IMR-90 (cell line): ENCODE measurements at regions not wholly inside any gene's neighbourhood (a gene's known extent, or its start where the extent isn't known, plus 50 kb on each side); places are given as distances from the start of the nearest gene placed in this dataset.

ENCODE experiments used
- ATAC-seq: fragments of 200-7000 bp; cut with Tn5 transposase; 2 replicates; pipeline ENCODE4 v1.9.1; 2020; ENCODE audit warnings: low read depth, mild to moderate bottlenecking, moderate library complexity
- BruUV-seq: library from RNA; stranded (reverse); fragments of 400-500 nt; replicated peaks from 2 replicates; lab custom pipeline; 2021; lab: Mats Ljungman, UMichigan
- CTCF ChIA-PET: fragments of 300-600 bp; formaldehyde crosslinking; extraction: SDS; loops from one replicate; lab custom pipeline; 2021; ENCODE audit warnings: antibody characterized with exemption; lab: Yijun Ruan, JAX
- POLR2A ChIA-PET: fragments of 300-600 bp; sonication (Branson Sonifier 250); formaldehyde crosslinking; loops from one replicate; lab custom pipeline; 2022; ENCODE audit warnings: antibody characterized with exemption; ENCODE audit not compliant: unreplicated experiment; lab: Charles Lee
- DNase-seq: peaks from one replicate; pipeline ENCODE4 v3.0.0; 2013
- H2AFZ ChIP-seq: replicated peaks from 2 replicates; pipeline ENCODE3; 2013; ENCODE audit warnings: low read length, mild to moderate bottlenecking; ENCODE audit not compliant: poor library complexity
- H2AK5ac ChIP-seq: 2 replicates; pipeline ENCODE4 v1.6.1; 2013; ENCODE audit warnings: low read depth, low read length, inconsistent platforms
- H2AK9ac ChIP-seq: replicated peaks from 2 replicates; pipeline ENCODE3; 2013; ENCODE audit warnings: mild to moderate bottlenecking, low read depth, low read length, moderate library complexity; ENCODE audit not compliant: poor library complexity
- H2BK120ac ChIP-seq: 2 replicates; pipeline ENCODE4 v1.6.1; 2013; ENCODE audit warnings: low read depth, low read length, inconsistent platforms
- H2BK15ac ChIP-seq: 3 replicates; pipeline ENCODE4 v1.6.1; 2013; ENCODE audit warnings: low read depth, low read length, inconsistent platforms
- H2BK20ac ChIP-seq: 2 replicates; pipeline ENCODE4 v1.6.1; 2013; ENCODE audit warnings: low read depth, mild to moderate bottlenecking, inconsistent platforms, low read length, moderate library complexity
- H2BK5ac ChIP-seq: 2 replicates; pipeline ENCODE4 v1.6.1; 2013; ENCODE audit warnings: mild to moderate bottlenecking, low read depth, low read length, inconsistent platforms; ENCODE audit not compliant: poor library complexity, severe bottlenecking
- H3K14ac ChIP-seq: replicated peaks from 2 replicates; pipeline ENCODE4 v1.6.1; 2013; ENCODE audit warnings: low read depth, low read length, inconsistent platforms
- H3K18ac ChIP-seq: 2 replicates; pipeline ENCODE4 v1.6.1; 2013; ENCODE audit warnings: low read depth, low read length, control low read depth
- H3K23ac ChIP-seq: 2 replicates; pipeline ENCODE4 v1.6.1; 2013; ENCODE audit warnings: low read depth, low read length, inconsistent platforms
- H3K27ac ChIP-seq: 2 replicates; pipeline ENCODE4 v1.5.1; 2013; ENCODE audit warnings: mild to moderate bottlenecking, control low read depth, low read length; ENCODE audit not compliant: insufficient read depth
- H3K27me3 ChIP-seq: 2 replicates; pipeline ENCODE4 v1.6.1; 2013; ENCODE audit warnings: low read length; ENCODE audit not compliant: control insufficient read depth, insufficient read depth
- H3K36me3 ChIP-seq: 2 replicates; pipeline ENCODE4 v1.6.1; 2013; ENCODE audit warnings: low read length, mixed read lengths; ENCODE audit not compliant: control insufficient read depth, insufficient read depth
- H3K4ac ChIP-seq: 2 replicates; pipeline ENCODE4 v1.6.1; 2013; ENCODE audit warnings: low read depth, low read length, inconsistent platforms
- H3K4me1 ChIP-seq: 2 replicates; pipeline ENCODE4 v1.6.1; 2013; ENCODE audit warnings: low read length, mixed read lengths; ENCODE audit not compliant: control insufficient read depth, insufficient read depth
- H3K4me2 ChIP-seq: 2 replicates; pipeline ENCODE4 v1.6.1; 2013; ENCODE audit warnings: low read depth, mild to moderate bottlenecking, control low read depth, low read length, moderate library complexity
- H3K4me3 ChIP-seq: 2 replicates; pipeline ENCODE4 v1.5.1; 2013; ENCODE audit warnings: low read depth, mild to moderate bottlenecking, control low read depth, low read length, moderate library complexity; ENCODE audit not compliant: insufficient read depth
- H3K56ac ChIP-seq: 2 replicates; pipeline ENCODE4 v1.6.1; 2013; ENCODE audit warnings: low read length, inconsistent platforms; ENCODE audit not compliant: insufficient read depth; ENCODE audit errors: extremely low read depth
- H3K79me1 ChIP-seq, 2 experiments: 2 replicates each; pipeline ENCODE4 v1.6.1; 2013; ENCODE audit warnings: low read length in 2 of 2, inconsistent platforms in 1 of 2, low read depth in 1 of 2
- H3K9ac ChIP-seq: 2 replicates; pipeline ENCODE4 v1.6.1; 2013; ENCODE audit warnings: low read depth, low read length, control low read depth
- H3K9me1 ChIP-seq: 2 replicates; pipeline ENCODE4 v1.6.1; 2013; ENCODE audit warnings: low read length, inconsistent platforms; ENCODE audit not compliant: insufficient read depth
- H3K9me3 ChIP-seq: 2 replicates; pipeline ENCODE4 v1.6.1; 2013; ENCODE audit warnings: low read length; ENCODE audit not compliant: control insufficient read depth, insufficient read depth
- H4K20me1 ChIP-seq: 2 replicates; pipeline ENCODE4 v1.6.1; 2013; ENCODE audit warnings: low read length, inconsistent platforms; ENCODE audit not compliant: insufficient read depth
- H4K5ac ChIP-seq: 2 replicates; pipeline ENCODE4 v1.6.1; 2013; ENCODE audit warnings: mild to moderate bottlenecking, low read depth, low read length, control low read depth
- H4K8ac ChIP-seq, 2 experiments: 2 replicates each; pipeline ENCODE4 v1.6.1; 2013; ENCODE audit warnings: low read depth in 2 of 2, low read length in 2 of 2, control low read depth in 1 of 2, inconsistent platforms in 1 of 2
- H4K91ac ChIP-seq: 2 replicates; pipeline ENCODE4 v1.6.1; 2013; ENCODE audit warnings: low read depth, low read length, inconsistent platforms; ENCODE audit not compliant: insufficient read depth
- BHLHE40 ChIP-seq: fragments of 150-350 bp; IDR thresholded peaks from 2 replicates; pipeline ENCODE4 v1.6.1; 2016; ENCODE audit warnings: mild to moderate bottlenecking, low read depth, low read length
- CEBPB ChIP-seq: IDR thresholded peaks from 2 replicates; pipeline ENCODE4 v1.6.1; 2012; ENCODE audit warnings: low read depth, low read length, improper control_type of control experiment
- CHD1 ChIP-seq: IDR thresholded peaks from 2 replicates; pipeline ENCODE4 v1.6.1; 2012; ENCODE audit warnings: low read depth, low read length, improper control_type of control experiment
- CTCF ChIP-seq: conservative IDR thresholded peaks from 2 replicates; pipeline ENCODE4 v1.5.1; 2012; ENCODE audit warnings: mild to moderate bottlenecking, low read depth, low read length, improper control_type of control experiment
- ELK1 ChIP-seq: fragments of 150-350 bp; IDR thresholded peaks from 2 replicates; pipeline ENCODE4 v1.6.1; 2016; ENCODE audit warnings: low read depth, mild to moderate bottlenecking, low read length, moderate library complexity, borderline replicate concordance
- FOS ChIP-seq: fragments of 150-350 bp; IDR thresholded peaks from 2 replicates; pipeline ENCODE4 v1.6.1; 2016; ENCODE audit warnings: low read depth, low read length
- MAFK ChIP-seq: IDR thresholded peaks from 2 replicates; pipeline ENCODE4 v1.6.1; 2012; ENCODE audit warnings: low read depth, low read length, improper control_type of control experiment
- MAZ ChIP-seq: IDR thresholded peaks from 2 replicates; pipeline ENCODE4 v1.6.1; 2012; ENCODE audit warnings: low read depth, mild to moderate bottlenecking, low read length, improper control_type of control experiment, moderate library complexity, borderline replicate concordance
- MXI1 ChIP-seq: IDR thresholded peaks from 2 replicates; pipeline ENCODE4 v1.6.1; 2012; ENCODE audit warnings: low read depth, mild to moderate bottlenecking, low read length, moderate library complexity, borderline replicate concordance
- NFE2L2 ChIP-seq: fragments of 150-350 bp; IDR thresholded peaks from 2 replicates; pipeline ENCODE4 v1.6.1; 2016; ENCODE audit warnings: low read depth, mild to moderate bottlenecking, low read length
- POLR2A ChIP-seq: IDR thresholded peaks from 2 replicates; pipeline ENCODE4 v1.6.1; 2012; ENCODE audit warnings: mild to moderate bottlenecking, low read depth, low read length
- RAD21 ChIP-seq: IDR thresholded peaks from 2 replicates; pipeline ENCODE4 v1.6.1; 2012; ENCODE audit warnings: low read length, improper control_type of control experiment
- RFX5 ChIP-seq: IDR thresholded peaks from 2 replicates; pipeline ENCODE4 v1.8.0; 2012; ENCODE audit warnings: low read depth, mild to moderate bottlenecking, low read length, moderate library complexity
- SMC3 ChIP-seq: fragments of 150-350 bp; IDR thresholded peaks from 2 replicates; pipeline ENCODE4 v1.6.1; 2016; ENCODE audit warnings: low read depth, mild to moderate bottlenecking, antibody characterized with exemption, low read length, moderate library complexity
- USF2 ChIP-seq: fragments of 150-350 bp; IDR thresholded peaks from 2 replicates; pipeline ENCODE4 v1.6.1; 2017; ENCODE audit warnings: mild to moderate bottlenecking, antibody characterized with exemption, low read length, low read depth
- WGBS, 2 experiments: methylation state at CpG; one replicate each; pipeline versions ENCODE4 v1.1.5 to v1.1.7; 2013; ENCODE audit warnings: missing lambda C conversion rate in 2 of 2; ENCODE audit not compliant: insufficient read length in 1 of 2; ENCODE audit errors: extremely low coverage in 2 of 2; 5-methylcytosine and 5-hydroxymethylcytosine counted together
- dilution Hi-C: fragments of 300-500 bp; cut with HindIII; formaldehyde crosslinking; loops from one replicate; pipeline ENCODE4 v1.14.3; 2018; ENCODE audit warnings: low sequenced_read_pairs; ENCODE audit not compliant: unreplicated experiment
- in situ Hi-C: fragments of 300-500 bp; cut with MboI; formaldehyde crosslinking; loops from 3 replicates; pipeline ENCODE4 v1.14.3; 2019; ENCODE audit warnings: low sequenced_read_pairs, inconsistent platforms, mixed read lengths
- intact Hi-C: fragments of 100-400 bp; cut with micrococcal nuclease; formaldehyde crosslinking; loops from 2 replicates; pipeline ENCODE4 v1.10.0; 2022

GRCh38 chr17:34762078-34762477, 182.7 kb downstream of the TMEM132E start:
- no CpG with 5 or more reads among the region's 3 CpGs for WGBS, 2 experiments
- CTCF ChIA-PET = no interaction called here
- dilution Hi-C loops = no loop called here

More at GRCh38 chr17:34762078-34762477, 182.7 kb downstream of the TMEM132E start:
- Histone ChIP-seq H3K4me2 (no peak overlapping the region), H2BK5ac (no peak overlapping the region), H3K18ac (no peak overlapping the region), H3K4ac (no peak overlapping the region), H3K36me3 (no peaks in the 10 kb centered on the region), H4K8ac (no peak overlapping the region), H2AFZ (no peak overlapping the region), H3K4me1 (no peaks in the 10 kb centered on the region), H3K56ac (no peak overlapping the region), H3K4me3 (no peak overlapping the region), H3K27me3 (no peaks in the 10 kb centered on the region), H4K5ac (no peak overlapping the region), H3K14ac (no peak overlapping the region), H2AK9ac (no peak overlapping the region), H3K9me1 (no peaks in the 10 kb centered on the region), H4K20me1 (no peaks in the 10 kb centered on the region), H3K9me3 (no peaks in the 10 kb centered on the region), H4K91ac (no peak overlapping the region), H3K23ac (no peak overlapping the region), H2AK5ac (no peak overlapping the region), H3K27ac (no peak overlapping the region), H2BK120ac (no peak overlapping the region), H2BK20ac (no peak overlapping the region), H3K79me1 (no peaks in the 10 kb centered on the region), H2BK15ac (no peak overlapping the region), H3K9ac (no peak overlapping the region)
- ATAC-seq (no peak), DNase-seq (no peak)
- TF ChIP-seq NFE2L2 = no peak
- TF ChIP-seq CHD1 = no peak
- no peak for TF ChIP-seq CTCF
- no peak for TF ChIP-seq BHLHE40
- TF ChIP-seq MXI1 = no peak
- no peak for TF ChIP-seq MAFK
- no peak for TF ChIP-seq MAZ
- TF ChIP-seq RFX5 = no peak
- no peak for TF ChIP-seq USF2
- no peak for TF ChIP-seq FOS
- no peak for TF ChIP-seq POLR2A
- TF ChIP-seq CEBPB = no peak
- no peak for TF ChIP-seq RAD21
- TF ChIP-seq SMC3 = no peak
- TF ChIP-seq ELK1 = no peak
- in situ Hi-C loops = no loop called here
- no TSS peak for BruUV-seq
- POLR2A ChIA-PET = no interaction called here
- intact Hi-C loops = no loop called here
